ENCODE measurements at regions not wholly inside any gene's neighbourhood (a gene's known extent, or its start where the extent isn't known, plus 50 kb on each side); places are given as distances from the start of the nearest gene placed in this dataset.
"Not testable (repeated sequence)": the region's sequence is repeated elsewhere in the genome, so short reads cannot be mapped to it uniquely, and the experiment has no call there.

- DNase-seq: no peak
These were observed 686.5 kb downstream of the MECOM start for GRCh38 chr3:168976969-168977368.

- no peak for DNase-seq
These were observed 687.9 kb downstream of the MECOM start for GRCh38 chr3:168975576-168975975.

GRCh38 chr3:168974617-168975403 lies 688.7 kb downstream of the MECOM start:
- no peak for DNase-seq

GRCh38 chr3:168973897-168974296 lies 689.6 kb downstream of the MECOM start:
- no peak for DNase-seq

- DNase-seq: no peak
These were observed 690.3 kb downstream of the MECOM start for GRCh38 chr3:168973206-168973605.

- DNase-seq: no peak
These were observed 694.9 kb downstream of the MECOM start for GRCh38 chr3:168968609-168969008.

GRCh38 chr3:168964736-168965135 lies 698.8 kb downstream of the MECOM start:
- DNase-seq: no peak

- DNase-seq: no peak
These were observed 702.2 kb downstream of the MECOM start for GRCh38 chr3:168961271-168961670.

GRCh38 chr3:168959731-168960130 lies 703.8 kb downstream of the MECOM start:
- no peak for DNase-seq

GRCh38 chr3:168958466-168958865 lies 705.0 kb downstream of the MECOM start:
- no peak for DNase-seq

GRCh38 chr3:168956076-168956475 lies 707.4 kb downstream of the MECOM start:
- no peak for DNase-seq

- DNase-seq: no peak
These were observed 711.0 kb downstream of the MECOM start for GRCh38 chr3:168952551-168952950.

- DNase-seq: no peak
These were observed 711.6 kb downstream of the MECOM start for GRCh38 chr3:168951884-168952283.

GRCh38 chr3:168951368-168951767 lies 712.1 kb downstream of the MECOM start:
- DNase-seq: no peak

GRCh38 chr3:168950622-168951021 lies 712.9 kb downstream of the MECOM start:
- no peak for DNase-seq

GRCh38 chr3:168939651-168940238 lies 723.8 kb downstream of the MECOM start:
- no peak for DNase-seq

GRCh38 chr3:168933614-168934013 lies 729.9 kb downstream of the MECOM start:
- no peak for DNase-seq

- not testable (repeated sequence) for DNase-seq
These were observed 733.5 kb downstream of the MECOM start for GRCh38 chr3:168929997-168930396.

GRCh38 chr3:168926426-168926825 lies 737.1 kb downstream of the MECOM start:
- DNase-seq: no peak

GRCh38 chr3:168925568-168925967 lies 737.9 kb downstream of the MECOM start:
- DNase-seq: no peak

- no peak for DNase-seq
These were observed 748.9 kb downstream of the MECOM start for GRCh38 chr3:168914662-168915061.

GRCh38 chr3:168909260-168909659 lies 754.3 kb downstream of the MECOM start:
- DNase-seq: no peak

GRCh38 chr3:168895419-168895818 lies 768.1 kb downstream of the MECOM start:
- DNase-seq: no peak

GRCh38 chr3:168894214-168894613 lies 769.3 kb downstream of the MECOM start:
- DNase-seq: no peak
